IPS-15b (cell line): ENCODE measurements at regions not wholly inside any gene's neighbourhood (a gene's known extent, or its start where the extent isn't known, plus 50 kb on each side); places are given as distances from the start of the nearest gene placed in this dataset.

Experiments
- H3K27me3 ChIP-seq: one replicate; pipeline ENCODE4 v1.6.1; 2013; ENCODE audit warnings: low read length; ENCODE audit not compliant: control insufficient read depth, insufficient read depth
- H3K36me3 ChIP-seq: one replicate; pipeline ENCODE4 v1.6.1; 2013; ENCODE audit warnings: low read length; ENCODE audit not compliant: control insufficient read depth, insufficient read depth
- H3K4me1 ChIP-seq: one replicate; pipeline ENCODE4 v1.6.1; 2013; ENCODE audit warnings: mild to moderate bottlenecking, low read length; ENCODE audit not compliant: control insufficient read depth, insufficient read depth
- H3K4me3 ChIP-seq: one replicate; pipeline ENCODE4 v1.5.1; 2013; ENCODE audit warnings: low read depth, low read length
- H3K9ac ChIP-seq: one replicate; pipeline ENCODE4 v1.6.1; 2013; ENCODE audit warnings: low read depth, mild to moderate bottlenecking, low read length
- H3K9me3 ChIP-seq: one replicate; pipeline ENCODE4 v1.6.1; 2013; ENCODE audit warnings: mild to moderate bottlenecking, low read length; ENCODE audit not compliant: control insufficient read depth, insufficient read depth

DNA sequence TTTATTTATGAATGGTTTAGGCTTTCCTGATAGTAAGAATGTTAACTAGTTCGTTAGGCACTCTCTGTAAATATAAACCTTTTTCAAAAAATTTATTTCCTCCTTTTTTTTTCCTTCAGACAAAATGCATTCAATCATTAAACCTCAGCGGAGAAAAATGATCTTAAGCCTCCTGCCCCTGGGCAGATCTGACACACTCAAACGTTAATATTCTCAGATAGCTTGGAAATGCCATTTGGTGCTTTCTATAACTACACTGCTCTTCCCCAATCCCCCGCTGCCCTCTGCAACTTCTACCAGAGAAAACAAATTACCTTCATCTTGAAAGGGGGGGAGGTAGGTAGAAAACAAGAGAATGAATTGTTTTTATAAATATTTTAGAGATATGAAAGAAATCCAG is 521.2 kb downstream of the MED13L start:
- Histone ChIP-seq H3K36me3 (no peaks in the 10 kb centered on the region), H3K4me3 (no peak overlapping the region), H3K9me3 (no peaks in the 10 kb centered on the region), H3K27me3 (no peaks in the 10 kb centered on the region), H3K4me1 (no peaks in the 10 kb centered on the region), H3K9ac (no peak overlapping the region)

DNA sequence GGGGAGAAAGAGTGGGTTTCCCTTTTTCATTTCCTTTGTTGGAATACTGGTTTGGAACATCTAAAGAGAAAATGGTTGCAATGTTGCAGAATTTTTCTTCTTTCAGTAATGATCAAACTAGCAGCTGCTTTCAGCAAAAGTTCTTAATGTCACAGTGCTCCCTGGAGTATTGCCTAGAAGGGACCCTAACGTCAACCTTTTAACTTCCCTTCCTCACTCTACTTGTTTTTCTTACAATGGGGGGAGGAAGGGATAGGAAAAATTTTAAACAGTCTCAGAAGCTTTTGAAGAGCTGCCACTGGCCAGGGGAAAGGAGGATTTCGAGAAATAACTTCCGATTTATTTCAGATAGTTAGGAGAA is 521.8 kb downstream of the MED13L start:
- no peaks in the 10 kb centered on the region for H3K36me3 ChIP-seq
- no peaks in the 10 kb centered on the region for H3K4me1 ChIP-seq
- H3K9ac ChIP-seq = no peak overlapping the region
- H3K4me3 ChIP-seq = no peak overlapping the region
- H3K27me3 ChIP-seq = no peaks in the 10 kb centered on the region
- H3K9me3 ChIP-seq = no peaks in the 10 kb centered on the region

DNA sequence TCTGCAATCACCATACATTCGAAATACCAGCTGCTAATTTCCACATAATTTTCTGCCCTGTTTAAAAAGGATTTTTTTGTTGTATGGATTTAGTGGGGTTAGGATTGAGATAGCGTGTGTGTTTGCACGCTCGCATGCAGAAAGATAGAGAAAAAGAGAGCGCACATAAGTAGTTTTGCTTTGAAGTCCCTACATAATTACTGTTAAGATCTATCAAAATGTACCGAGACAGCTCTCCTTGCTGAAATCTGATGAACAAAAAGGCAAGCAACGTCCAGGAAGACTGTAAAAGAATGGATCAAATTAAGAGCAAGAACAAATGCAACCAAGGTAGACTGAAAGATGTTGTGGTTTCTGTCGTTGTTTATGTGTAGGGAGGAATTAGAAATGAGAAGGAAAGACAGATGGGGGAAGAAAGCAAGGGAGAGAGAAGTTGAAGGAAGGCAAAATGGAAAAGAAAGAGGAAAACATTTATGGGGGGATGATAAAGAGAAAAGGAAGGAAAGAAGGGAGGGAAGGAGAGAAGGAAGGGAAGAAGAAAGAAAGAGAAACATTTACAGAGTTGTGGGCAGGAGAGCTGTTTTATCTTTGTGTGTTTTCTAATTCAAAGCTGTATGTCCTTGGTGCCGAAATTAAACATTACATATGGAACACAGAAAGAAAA is 522.3 kb downstream of the MED13L start:
- Histone ChIP-seq H3K27me3 (no peaks in the 10 kb centered on the region), H3K9ac (no peak overlapping the region), H3K4me3 (no peak overlapping the region), H3K4me1 (no peaks in the 10 kb centered on the region), H3K9me3 (no peaks in the 10 kb centered on the region), H3K36me3 (no peaks in the 10 kb centered on the region)

DNA sequence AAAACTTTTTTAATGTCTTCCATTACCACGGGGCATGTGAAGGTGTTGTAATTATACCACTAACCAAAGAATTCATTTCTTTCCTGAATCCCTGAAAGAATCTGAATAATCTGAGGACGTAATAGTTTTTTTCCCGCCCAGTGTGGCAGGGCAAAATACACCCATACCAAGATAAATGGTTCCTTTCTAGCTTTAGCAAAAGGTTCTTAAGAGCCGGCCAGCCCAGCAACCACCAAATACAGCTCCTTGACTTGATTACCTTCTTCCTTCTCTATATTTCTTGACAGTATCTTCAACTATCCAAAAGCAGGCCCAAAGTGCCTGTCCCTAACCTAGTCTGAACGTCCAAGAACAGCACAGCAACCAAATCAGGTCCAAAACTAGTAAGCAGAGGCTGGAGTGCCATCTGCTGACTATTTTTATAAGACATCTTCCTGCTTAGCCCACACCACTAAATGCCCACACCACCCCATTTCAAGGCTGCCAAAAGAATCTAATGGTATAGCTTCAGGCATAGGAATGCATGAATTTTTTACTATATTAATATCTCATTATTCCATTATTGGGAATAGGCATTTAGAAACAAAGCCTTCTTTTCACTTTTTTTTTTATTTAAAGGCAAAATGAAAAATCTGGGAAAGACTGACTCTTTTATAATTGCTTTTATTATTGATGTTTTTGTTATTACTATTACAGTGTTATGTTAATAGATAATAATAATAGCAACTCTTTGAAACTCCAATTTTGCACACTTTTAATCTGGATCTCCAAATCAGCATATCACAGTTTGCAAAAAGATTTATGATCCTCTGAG is 524.4 kb downstream of the MED13L start:
- Histone ChIP-seq H3K27me3 (no peaks in the 10 kb centered on the region), H3K36me3 (no peaks in the 10 kb centered on the region), H3K9ac (no peak overlapping the region), H3K4me3 (no peak overlapping the region), H3K4me1 (no peaks in the 10 kb centered on the region), H3K9me3 (no peaks in the 10 kb centered on the region)

DNA sequence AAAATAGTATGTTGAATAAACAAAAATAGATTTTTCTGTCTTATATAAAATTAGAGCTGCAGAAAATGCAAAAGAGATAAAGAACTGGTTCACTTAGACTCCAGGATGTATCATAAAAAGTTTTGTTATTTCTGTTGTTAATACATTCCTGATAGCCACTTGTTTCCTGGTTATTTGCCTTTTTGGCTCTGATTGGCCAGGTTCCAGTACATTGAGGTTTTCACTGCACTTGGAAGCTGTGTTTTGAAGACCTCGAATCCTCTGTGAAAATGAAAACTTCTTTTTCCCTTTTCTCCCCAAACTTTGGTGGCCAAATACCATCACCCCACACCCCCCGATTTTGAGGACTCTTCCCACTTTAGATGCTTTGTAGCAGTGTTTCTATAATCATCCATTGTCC is 525.3 kb downstream of the MED13L start:
- no peaks in the 10 kb centered on the region for H3K9me3 ChIP-seq
- H3K27me3 ChIP-seq = no peaks in the 10 kb centered on the region
- no peak overlapping the region for H3K9ac ChIP-seq
- no peak overlapping the region for H3K4me3 ChIP-seq
- no peaks in the 10 kb centered on the region for H3K36me3 ChIP-seq
- H3K4me1 ChIP-seq = no peaks in the 10 kb centered on the region

DNA sequence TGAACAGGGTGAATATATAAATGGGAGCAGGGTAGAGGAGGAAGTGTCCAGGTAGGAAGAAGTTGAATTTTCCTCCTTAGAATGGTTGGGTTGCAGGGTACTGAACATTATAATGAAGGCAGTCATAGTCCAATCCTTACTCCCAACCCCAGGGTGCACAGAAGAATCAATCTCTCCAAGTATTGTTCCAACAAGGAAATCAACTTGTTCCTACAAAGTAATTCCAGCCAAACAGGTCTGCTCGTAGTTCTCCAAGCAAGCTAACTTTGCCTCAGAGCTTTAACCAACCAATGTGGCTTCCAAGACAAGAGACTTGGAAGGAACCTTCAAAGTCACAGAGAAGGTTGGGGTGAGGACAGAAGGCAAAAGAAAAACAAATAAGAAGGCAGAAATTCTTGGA is 527.2 kb downstream of the MED13L start:
- Histone ChIP-seq H3K36me3 (no peaks in the 10 kb centered on the region), H3K4me1 (no peaks in the 10 kb centered on the region), H3K4me3 (no peak overlapping the region), H3K9ac (no peak overlapping the region), H3K9me3 (no peaks in the 10 kb centered on the region), H3K27me3 (no peaks in the 10 kb centered on the region)

DNA sequence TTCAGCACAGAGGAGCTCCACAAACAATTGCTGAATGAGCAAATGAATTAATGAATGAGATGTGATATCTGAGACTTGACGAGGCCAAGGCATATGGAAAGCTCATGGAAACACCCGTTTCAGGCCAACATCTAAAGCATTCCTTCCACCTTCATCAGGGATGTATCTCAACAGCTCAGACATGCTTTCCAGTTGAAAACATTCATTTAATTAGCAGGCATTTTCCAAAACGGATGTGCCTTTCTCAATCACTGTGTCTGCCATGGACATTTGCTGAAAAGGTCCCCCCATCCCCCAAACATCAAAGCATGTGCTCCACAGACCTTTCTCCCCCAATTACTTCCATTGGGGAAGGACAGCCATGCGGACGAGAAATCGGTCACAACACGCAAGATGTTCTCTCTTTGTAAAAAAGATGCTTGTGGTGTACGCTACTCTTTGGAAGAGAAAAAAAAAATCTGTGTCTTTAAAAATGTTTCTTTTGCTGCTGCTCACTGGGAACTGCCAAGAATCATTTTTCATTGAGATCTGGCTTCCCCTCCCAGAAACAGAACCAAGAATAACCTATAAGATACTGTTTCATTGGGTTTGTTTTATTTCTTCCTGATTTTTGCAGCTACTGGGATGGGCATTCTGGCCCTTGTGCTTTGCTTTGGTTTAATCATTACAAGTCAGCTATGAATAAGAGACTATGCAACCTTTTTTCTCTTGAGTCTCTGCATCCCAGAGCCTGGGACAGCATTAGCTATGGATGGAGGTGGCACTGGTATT is 528.2 kb downstream of the MED13L start:
- Histone ChIP-seq H3K27me3 (no peaks in the 10 kb centered on the region), H3K4me3 (no peak overlapping the region)

DNA sequence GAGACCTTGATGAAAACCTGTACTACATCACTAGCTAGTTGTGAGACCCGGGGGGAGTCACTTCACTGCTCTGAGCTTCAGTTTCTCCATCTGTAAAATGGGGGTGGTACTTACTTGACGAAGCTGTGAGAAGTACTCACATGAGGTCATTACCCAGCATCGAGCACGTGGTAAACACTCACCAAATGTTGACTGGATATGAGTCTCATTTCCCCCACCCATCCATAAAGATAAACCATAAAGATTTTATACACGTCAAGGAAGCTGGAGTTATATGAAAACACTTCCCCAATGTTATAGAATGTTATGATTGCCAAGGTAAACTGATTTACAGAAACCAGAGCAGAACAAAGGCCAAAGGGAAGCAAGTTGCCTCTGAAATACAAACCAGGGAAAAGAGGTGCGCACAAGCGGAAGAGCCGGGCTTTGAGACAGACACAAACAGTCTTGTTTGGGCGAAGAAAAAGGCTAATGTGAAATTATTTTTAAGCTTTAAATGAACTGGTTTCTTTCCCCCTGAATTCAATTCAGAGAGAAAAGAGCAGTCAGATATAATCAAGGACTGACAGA is 536.8 kb downstream of the MED13L start:
- Histone ChIP-seq H3K9ac (no peak overlapping the region), H3K4me1 (no peaks in the 10 kb centered on the region), H3K9me3 (no peaks in the 10 kb centered on the region), H3K27me3 (no peaks in the 10 kb centered on the region), H3K4me3 (no peak overlapping the region), H3K36me3 (no peaks in the 10 kb centered on the region)

More for the DNA sequence above, 528.2 kb downstream of the MED13L start:
- no peak overlapping the region for H3K9ac ChIP-seq
- no peaks in the 10 kb centered on the region for H3K4me1 ChIP-seq
- H3K36me3 ChIP-seq = no peaks in the 10 kb centered on the region
- no peaks in the 10 kb centered on the region for H3K9me3 ChIP-seq

DNA sequence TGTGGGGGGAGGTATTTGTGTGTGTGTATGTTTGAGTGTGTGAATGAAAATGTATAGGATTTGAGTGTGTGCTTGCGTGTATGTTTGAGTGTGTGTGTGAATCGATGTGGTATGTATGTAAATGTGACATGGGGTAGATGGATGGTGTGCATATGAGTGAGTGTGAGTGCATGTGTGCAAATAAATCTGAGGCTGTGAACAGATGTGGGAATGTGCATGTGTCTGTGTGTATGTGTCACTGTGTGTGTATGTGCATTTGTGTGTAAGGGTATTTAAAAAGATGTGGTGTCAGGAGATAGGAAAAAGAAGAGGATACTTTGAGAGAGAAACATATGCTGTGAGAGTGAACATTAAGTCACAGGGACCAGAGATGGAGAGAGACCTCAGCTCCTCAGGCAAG is 539.6 kb downstream of the MED13L start:
- Histone ChIP-seq H3K4me1 (no peaks in the 10 kb centered on the region), H3K9ac (no peak overlapping the region), H3K27me3 (no peaks in the 10 kb centered on the region), H3K9me3 (no peaks in the 10 kb centered on the region), H3K4me3 (no peak overlapping the region), H3K36me3 (no peaks in the 10 kb centered on the region)

DNA sequence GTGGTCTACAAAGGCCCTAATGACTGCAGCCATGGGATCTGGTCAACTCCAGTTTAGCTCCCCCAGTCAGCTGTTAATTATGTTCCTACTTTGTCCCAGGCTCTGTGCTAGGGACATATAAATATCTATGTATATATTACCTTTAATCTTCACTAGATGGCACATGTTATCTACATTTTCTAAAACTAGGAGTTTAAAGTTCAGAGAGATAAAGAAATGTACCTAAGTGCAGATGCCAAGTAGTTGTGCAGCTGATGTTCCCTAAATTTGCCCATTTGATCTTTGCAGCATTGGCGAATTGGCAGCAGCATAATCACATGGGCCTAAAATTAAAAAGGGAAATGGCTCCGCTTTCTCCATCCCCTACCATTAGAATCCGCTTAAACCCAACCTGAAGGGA is 541.1 kb downstream of the MED13L start:
- H3K9me3 ChIP-seq = no peaks in the 10 kb centered on the region
- no peaks in the 10 kb centered on the region for H3K27me3 ChIP-seq
- no peak overlapping the region for H3K9ac ChIP-seq
- H3K36me3 ChIP-seq = no peaks in the 10 kb centered on the region
- no peak overlapping the region for H3K4me3 ChIP-seq
- no peaks in the 10 kb centered on the region for H3K4me1 ChIP-seq

DNA sequence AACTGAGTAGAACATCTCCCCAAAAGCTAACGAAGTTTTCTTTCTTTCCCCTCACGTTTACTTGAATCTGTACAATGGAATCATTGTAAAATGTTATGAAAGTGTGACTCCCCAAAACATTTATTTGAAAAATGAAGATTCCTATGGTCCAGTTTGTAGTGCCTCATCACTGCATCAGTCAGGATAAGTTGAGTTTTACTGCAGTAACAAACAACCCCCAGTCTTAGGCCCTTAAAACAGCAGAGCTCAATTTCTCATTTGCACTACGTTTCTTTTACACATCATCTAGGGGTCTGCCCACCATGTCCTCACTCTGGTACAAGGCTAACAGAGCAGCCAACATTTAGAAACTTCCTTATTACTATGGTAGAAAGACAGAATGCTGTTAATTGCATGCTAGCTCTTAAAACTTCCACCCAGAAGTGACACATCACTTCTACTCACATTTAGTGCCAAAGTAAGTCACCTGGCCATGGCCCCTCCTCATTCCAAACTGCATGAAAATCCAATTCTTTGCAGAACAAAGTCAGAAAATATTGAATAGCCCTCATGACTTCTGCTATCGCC is 546.4 kb downstream of the MED13L start:
- Histone ChIP-seq H3K4me1 (no peaks in the 10 kb centered on the region), H3K27me3 (no peaks in the 10 kb centered on the region), H3K4me3 (no peak overlapping the region), H3K9me3 (no peaks in the 10 kb centered on the region), H3K36me3 (no peaks in the 10 kb centered on the region), H3K9ac (no peak overlapping the region)
